IMR-90 (cell line): ENCODE measurements at regions not wholly inside any gene's neighbourhood (a gene's known extent, or its start where the extent isn't known, plus 50 kb on each side); places are given as distances from the start of the nearest gene placed in this dataset.

Experiments
- ATAC-seq: fragments of 200-7000 bp; cut with Tn5 transposase; 2 replicates; pipeline ENCODE4 v1.9.1; 2020; ENCODE audit warnings: low read depth, mild to moderate bottlenecking, moderate library complexity
- BruUV-seq: library from RNA; stranded (reverse); fragments of 400-500 nt; replicated peaks from 2 replicates; lab custom pipeline; 2021; lab: Mats Ljungman, UMichigan
- CTCF ChIA-PET: fragments of 300-600 bp; formaldehyde crosslinking; extraction: SDS; loops from one replicate; lab custom pipeline; 2021; ENCODE audit warnings: antibody characterized with exemption; lab: Yijun Ruan, JAX
- POLR2A ChIA-PET: fragments of 300-600 bp; sonication (Branson Sonifier 250); formaldehyde crosslinking; loops from one replicate; lab custom pipeline; 2022; ENCODE audit warnings: antibody characterized with exemption; ENCODE audit not compliant: unreplicated experiment; lab: Charles Lee
- DNase-seq: peaks from one replicate; pipeline ENCODE4 v3.0.0; 2013
- H2AFZ ChIP-seq: replicated peaks from 2 replicates; pipeline ENCODE3; 2013; ENCODE audit warnings: low read length, mild to moderate bottlenecking; ENCODE audit not compliant: poor library complexity
- H2AK5ac ChIP-seq: 2 replicates; pipeline ENCODE4 v1.6.1; 2013; ENCODE audit warnings: low read depth, low read length, inconsistent platforms
- H2AK9ac ChIP-seq: replicated peaks from 2 replicates; pipeline ENCODE3; 2013; ENCODE audit warnings: mild to moderate bottlenecking, low read depth, low read length, moderate library complexity; ENCODE audit not compliant: poor library complexity
- H2BK120ac ChIP-seq: 2 replicates; pipeline ENCODE4 v1.6.1; 2013; ENCODE audit warnings: low read depth, low read length, inconsistent platforms
- H2BK15ac ChIP-seq: 3 replicates; pipeline ENCODE4 v1.6.1; 2013; ENCODE audit warnings: low read depth, low read length, inconsistent platforms
- H2BK20ac ChIP-seq: 2 replicates; pipeline ENCODE4 v1.6.1; 2013; ENCODE audit warnings: low read depth, mild to moderate bottlenecking, inconsistent platforms, low read length, moderate library complexity
- H2BK5ac ChIP-seq: 2 replicates; pipeline ENCODE4 v1.6.1; 2013; ENCODE audit warnings: mild to moderate bottlenecking, low read depth, low read length, inconsistent platforms; ENCODE audit not compliant: poor library complexity, severe bottlenecking
- H3K14ac ChIP-seq: replicated peaks from 2 replicates; pipeline ENCODE4 v1.6.1; 2013; ENCODE audit warnings: low read depth, low read length, inconsistent platforms
- H3K18ac ChIP-seq: 2 replicates; pipeline ENCODE4 v1.6.1; 2013; ENCODE audit warnings: low read depth, low read length, control low read depth
- H3K23ac ChIP-seq: 2 replicates; pipeline ENCODE4 v1.6.1; 2013; ENCODE audit warnings: low read depth, low read length, inconsistent platforms
- H3K27ac ChIP-seq: 2 replicates; pipeline ENCODE4 v1.5.1; 2013; ENCODE audit warnings: mild to moderate bottlenecking, control low read depth, low read length; ENCODE audit not compliant: insufficient read depth
- H3K27me3 ChIP-seq: 2 replicates; pipeline ENCODE4 v1.6.1; 2013; ENCODE audit warnings: low read length; ENCODE audit not compliant: control insufficient read depth, insufficient read depth
- H3K36me3 ChIP-seq: 2 replicates; pipeline ENCODE4 v1.6.1; 2013; ENCODE audit warnings: low read length, mixed read lengths; ENCODE audit not compliant: control insufficient read depth, insufficient read depth
- H3K4ac ChIP-seq: 2 replicates; pipeline ENCODE4 v1.6.1; 2013; ENCODE audit warnings: low read depth, low read length, inconsistent platforms
- H3K4me1 ChIP-seq: 2 replicates; pipeline ENCODE4 v1.6.1; 2013; ENCODE audit warnings: low read length, mixed read lengths; ENCODE audit not compliant: control insufficient read depth, insufficient read depth
- H3K4me2 ChIP-seq: 2 replicates; pipeline ENCODE4 v1.6.1; 2013; ENCODE audit warnings: low read depth, mild to moderate bottlenecking, control low read depth, low read length, moderate library complexity
- H3K4me3 ChIP-seq: 2 replicates; pipeline ENCODE4 v1.5.1; 2013; ENCODE audit warnings: low read depth, mild to moderate bottlenecking, control low read depth, low read length, moderate library complexity; ENCODE audit not compliant: insufficient read depth
- H3K56ac ChIP-seq: 2 replicates; pipeline ENCODE4 v1.6.1; 2013; ENCODE audit warnings: low read length, inconsistent platforms; ENCODE audit not compliant: insufficient read depth; ENCODE audit errors: extremely low read depth
- H3K79me1 ChIP-seq, 2 experiments: 2 replicates each; pipeline ENCODE4 v1.6.1; 2013; ENCODE audit warnings: low read length in 2 of 2, inconsistent platforms in 1 of 2, low read depth in 1 of 2
- H3K9ac ChIP-seq: 2 replicates; pipeline ENCODE4 v1.6.1; 2013; ENCODE audit warnings: low read depth, low read length, control low read depth
- H3K9me1 ChIP-seq: 2 replicates; pipeline ENCODE4 v1.6.1; 2013; ENCODE audit warnings: low read length, inconsistent platforms; ENCODE audit not compliant: insufficient read depth
- H3K9me3 ChIP-seq: 2 replicates; pipeline ENCODE4 v1.6.1; 2013; ENCODE audit warnings: low read length; ENCODE audit not compliant: control insufficient read depth, insufficient read depth
- H4K20me1 ChIP-seq: 2 replicates; pipeline ENCODE4 v1.6.1; 2013; ENCODE audit warnings: low read length, inconsistent platforms; ENCODE audit not compliant: insufficient read depth
- H4K5ac ChIP-seq: 2 replicates; pipeline ENCODE4 v1.6.1; 2013; ENCODE audit warnings: mild to moderate bottlenecking, low read depth, low read length, control low read depth
- H4K8ac ChIP-seq, 2 experiments: 2 replicates each; pipeline ENCODE4 v1.6.1; 2013; ENCODE audit warnings: low read depth in 2 of 2, low read length in 2 of 2, control low read depth in 1 of 2, inconsistent platforms in 1 of 2
- H4K91ac ChIP-seq: 2 replicates; pipeline ENCODE4 v1.6.1; 2013; ENCODE audit warnings: low read depth, low read length, inconsistent platforms; ENCODE audit not compliant: insufficient read depth
- BHLHE40 ChIP-seq: fragments of 150-350 bp; IDR thresholded peaks from 2 replicates; pipeline ENCODE4 v1.6.1; 2016; ENCODE audit warnings: mild to moderate bottlenecking, low read depth, low read length
- CEBPB ChIP-seq: IDR thresholded peaks from 2 replicates; pipeline ENCODE4 v1.6.1; 2012; ENCODE audit warnings: low read depth, low read length, improper control_type of control experiment
- CHD1 ChIP-seq: IDR thresholded peaks from 2 replicates; pipeline ENCODE4 v1.6.1; 2012; ENCODE audit warnings: low read depth, low read length, improper control_type of control experiment
- ELK1 ChIP-seq: fragments of 150-350 bp; IDR thresholded peaks from 2 replicates; pipeline ENCODE4 v1.6.1; 2016; ENCODE audit warnings: low read depth, mild to moderate bottlenecking, low read length, moderate library complexity, borderline replicate concordance
- FOS ChIP-seq: fragments of 150-350 bp; IDR thresholded peaks from 2 replicates; pipeline ENCODE4 v1.6.1; 2016; ENCODE audit warnings: low read depth, low read length
- MAFK ChIP-seq: IDR thresholded peaks from 2 replicates; pipeline ENCODE4 v1.6.1; 2012; ENCODE audit warnings: low read depth, low read length, improper control_type of control experiment
- MAZ ChIP-seq: IDR thresholded peaks from 2 replicates; pipeline ENCODE4 v1.6.1; 2012; ENCODE audit warnings: low read depth, mild to moderate bottlenecking, low read length, improper control_type of control experiment, moderate library complexity, borderline replicate concordance
- MXI1 ChIP-seq: IDR thresholded peaks from 2 replicates; pipeline ENCODE4 v1.6.1; 2012; ENCODE audit warnings: low read depth, mild to moderate bottlenecking, low read length, moderate library complexity, borderline replicate concordance
- POLR2A ChIP-seq: IDR thresholded peaks from 2 replicates; pipeline ENCODE4 v1.6.1; 2012; ENCODE audit warnings: mild to moderate bottlenecking, low read depth, low read length
- RAD21 ChIP-seq: IDR thresholded peaks from 2 replicates; pipeline ENCODE4 v1.6.1; 2012; ENCODE audit warnings: low read length, improper control_type of control experiment
- RFX5 ChIP-seq: IDR thresholded peaks from 2 replicates; pipeline ENCODE4 v1.8.0; 2012; ENCODE audit warnings: low read depth, mild to moderate bottlenecking, low read length, moderate library complexity
- SMC3 ChIP-seq: fragments of 150-350 bp; IDR thresholded peaks from 2 replicates; pipeline ENCODE4 v1.6.1; 2016; ENCODE audit warnings: low read depth, mild to moderate bottlenecking, antibody characterized with exemption, low read length, moderate library complexity
- USF2 ChIP-seq: fragments of 150-350 bp; IDR thresholded peaks from 2 replicates; pipeline ENCODE4 v1.6.1; 2017; ENCODE audit warnings: mild to moderate bottlenecking, antibody characterized with exemption, low read length, low read depth
- WGBS, 2 experiments: methylation state at CpG; one replicate each; pipeline versions ENCODE4 v1.1.5 to v1.1.7; 2013; ENCODE audit warnings: missing lambda C conversion rate in 2 of 2; ENCODE audit not compliant: insufficient read length in 1 of 2; ENCODE audit errors: extremely low coverage in 2 of 2; 5-methylcytosine and 5-hydroxymethylcytosine counted together
- dilution Hi-C: fragments of 300-500 bp; cut with HindIII; formaldehyde crosslinking; loops from one replicate; pipeline ENCODE4 v1.14.3; 2018; ENCODE audit warnings: low sequenced_read_pairs; ENCODE audit not compliant: unreplicated experiment
- in situ Hi-C: fragments of 300-500 bp; cut with MboI; formaldehyde crosslinking; loops from 3 replicates; pipeline ENCODE4 v1.14.3; 2019; ENCODE audit warnings: low sequenced_read_pairs, inconsistent platforms, mixed read lengths
- intact Hi-C: fragments of 100-400 bp; cut with micrococcal nuclease; formaldehyde crosslinking; loops from 2 replicates; pipeline ENCODE4 v1.10.0; 2022

GRCh38 chr3:34584971-34585370, 786.5 kb downstream of the PDCD6IP start:
- in situ Hi-C loops, result no loop called here
- WGBS, 2 experiments, result no CpG with 5 or more reads among the region's 1 CpG
- Histone ChIP-seq H2AK5ac (no peak overlapping the region), H3K4me1 (no peaks in the 10 kb centered on the region), H4K91ac (no peak overlapping the region), H3K36me3 (no peaks in the 10 kb centered on the region), H2BK15ac (no peak overlapping the region), H3K4ac (no peak overlapping the region), H3K9me1 (no peaks in the 10 kb centered on the region), H3K79me1 (no peaks in the 10 kb centered on the region), H2BK120ac (no peak overlapping the region), H4K20me1 (no peaks in the 10 kb centered on the region), H3K4me2 (no peak overlapping the region), H2AK9ac (no peak overlapping the region), H3K56ac (no peak overlapping the region), H4K8ac (no peak overlapping the region), H3K14ac (no peak overlapping the region), H3K9me3 (peaks cover 2% of the 10 kb centered on the region; the same call in 1 of the 2 replicates), H4K5ac (no peak overlapping the region), H3K9ac (no peak overlapping the region), H2BK5ac (no peak overlapping the region), H3K18ac (no peak overlapping the region), H3K27me3 (no peaks in the 10 kb centered on the region), H3K27ac (no peak overlapping the region), H2BK20ac (no peak overlapping the region), H3K4me3 (no peak overlapping the region), H2AFZ (no peak overlapping the region), H3K23ac (no peak overlapping the region)
- TF ChIP-seq POLR2A (no peak), CEBPB (no peak), RAD21 (no peak), MXI1 (no peak), CHD1 (no peak), ELK1 (no peak), BHLHE40 (no peak), USF2 (no peak), FOS (no peak), SMC3 (no peak), MAFK (no peak), RFX5 (no peak), MAZ (no peak)
- intact Hi-C loops, result no loop called here
- no TSS peak for BruUV-seq
- POLR2A ChIA-PET, result no interaction called here
- CTCF ChIA-PET, result no interaction called here
- dilution Hi-C loops, result no loop called here
- DNase-seq (no peak), ATAC-seq (no peak)
